ENCODE measurements at regions not wholly inside any gene's neighbourhood (a gene's known extent, or its start where the extent isn't known, plus 50 kb on each side); places are given as distances from the start of the nearest gene placed in this dataset.
A peak's percentile ranks its signal among the peaks of the same experiment; 100 is the strongest.

- no peak overlapping the region for H3K4me3 ChIP-seq (ENCODE audit: low read depth, low read length)
- no peak for DNase-seq (ENCODE audit: low read depth)
- TF ChIP-seq CTCF (IDR thresholded peaks at IDR 0.05; ENCODE audit: insufficient read depth, low read depth, low read length, missing control alignments), result no peak
Observed at GRCh38 chr1:4328402-4329071, 325.9 kb upstream of the AJAP1 start.

GRCh38 chr1:4330805-4331766 is 323.3 kb upstream of the AJAP1 start:
- no peak for DNase-seq (ENCODE audit: low read depth)
- no peak overlapping the region for H3K4me3 ChIP-seq (ENCODE audit: low read depth, low read length)
- TF ChIP-seq CTCF (IDR thresholded peaks at IDR 0.05; ENCODE audit: insufficient read depth, low read depth, low read length, missing control alignments), result no peak

GRCh38 chr1:4331767-4332163 is 322.6 kb upstream of the AJAP1 start:
- DNase-seq (ENCODE audit: low read depth), result no peak

GRCh38 chr1:4336507-4336906 is 317.9 kb upstream of the AJAP1 start:
- no peak overlapping the region for H3K4me3 ChIP-seq (ENCODE audit: low read depth, low read length)
- TF ChIP-seq CTCF (IDR thresholded peaks at IDR 0.05; ENCODE audit: insufficient read depth, low read depth, low read length, missing control alignments), result no peak
- DNase-seq (ENCODE audit: low read depth), result no peak

More at GRCh38 chr1:4331767-4332163, 322.6 kb upstream of the AJAP1 start:
- no peak for TF ChIP-seq CTCF (IDR thresholded peaks at IDR 0.05; ENCODE audit: insufficient read depth, low read depth, low read length, missing control alignments)
- H3K4me3 ChIP-seq (ENCODE audit: low read depth, low read length), result no peak overlapping the region

- TF ChIP-seq CTCF (IDR thresholded peaks at IDR 0.05; ENCODE audit: insufficient read depth, low read depth, low read length, missing control alignments), result no peak
- no peak for DNase-seq (ENCODE audit: low read depth)
- H3K4me3 ChIP-seq (ENCODE audit: low read depth, low read length), result no peak overlapping the region
Observed at GRCh38 chr1:4341421-4341820, 313.0 kb upstream of the AJAP1 start.

- TF ChIP-seq CTCF (IDR thresholded peaks at IDR 0.05; ENCODE audit: insufficient read depth, low read depth, low read length, missing control alignments), result no peak
- H3K4me3 ChIP-seq (ENCODE audit: low read depth, low read length), result no peak overlapping the region
- peak; percentile 41 for DNase-seq (ENCODE audit: low read depth)
Observed at GRCh38 chr1:4344065-4344732, 310.2 kb upstream of the AJAP1 start.

All from GM12865 (cell line).